ENCODE measurements at regions not wholly inside any gene's neighbourhood (a gene's known extent, or its start where the extent isn't known, plus 50 kb on each side); places are given as distances from the start of the nearest gene placed in this dataset.

GRCh38 chr9:17017931-17018491 lies 116.8 kb upstream of the CNTLN start:
- Histone ChIP-seq H2AFZ (ENCODE audit: low read depth, low read length) (no peak overlapping the region), H3K4me3 (ENCODE audit: low read length) (no peak overlapping the region), H3F3A (ENCODE audit: insufficient read depth, low read length, poor library complexity, severe bottlenecking) (no peaks in the 10 kb centered on the region), H3K9ac (ENCODE audit: low read length) (no peak overlapping the region), H3K4me2 (ENCODE audit: low read length) (no peak overlapping the region), H3K27me3 (ENCODE audit: insufficient read depth, low read depth, low read length) (no peaks in the 10 kb centered on the region), H3K36me3 (ENCODE audit: insufficient read depth, low read length) (no peaks in the 10 kb centered on the region), H3K9me2 (ENCODE audit: insufficient read depth, low read length) (no peaks in the 10 kb centered on the region), H3K79me2 (replicated peaks; ENCODE audit: insufficient read depth, low read length) (no peaks in the 10 kb centered on the region), H4K20me1 (ENCODE audit: insufficient read depth) (no peaks in the 10 kb centered on the region), H3K9me3 (ENCODE audit: low read length) (no peaks in the 10 kb centered on the region), H3K27ac (ENCODE audit: low read length) (no peak overlapping the region)
- no peak for TF ChIP-seq EZH2 (IDR thresholded peaks at IDR 0.05; ENCODE audit: borderline replicate concordance, insufficient read depth, low read length, poor library complexity, severe bottlenecking)
- TF ChIP-seq RAD21 (conservative IDR thresholded peaks at IDR 0.05): no peak
- no peak for TF ChIP-seq TAF1 (IDR thresholded peaks at IDR 0.05; ENCODE audit: low read depth)
- no peak for TF ChIP-seq CTCF (IDR thresholded peaks at IDR 0.05; ENCODE audit: poor library complexity, severe bottlenecking)
- TF ChIP-seq MXI1 (conservative IDR thresholded peaks at IDR 0.05; ENCODE audit: poor library complexity, severe bottlenecking): no peak
- TF ChIP-seq EP300 (conservative IDR thresholded peaks at IDR 0.05; ENCODE audit: poor library complexity, severe bottlenecking): no peak
- no peak for TF ChIP-seq SMC3 (conservative IDR thresholded peaks at IDR 0.05; ENCODE audit: poor library complexity)
- no peak for TF ChIP-seq REST (IDR thresholded peaks at IDR 0.05; ENCODE audit: borderline replicate concordance)
- no peak for TF ChIP-seq POLR2AphosphoS5 (IDR thresholded peaks at IDR 0.05)

GRCh38 chr9:17013891-17014290 lies 120.9 kb upstream of the CNTLN start:
- no peak overlapping the region for H3K4me3 ChIP-seq (ENCODE audit: low read length)
- no peaks in the 10 kb centered on the region for H3K9me2 ChIP-seq (ENCODE audit: insufficient read depth, low read length)
- H3K27me3 ChIP-seq (ENCODE audit: insufficient read depth, low read depth, low read length): no peaks in the 10 kb centered on the region
- H3K4me2 ChIP-seq (ENCODE audit: low read length): no peak overlapping the region
- no peaks in the 10 kb centered on the region for H4K20me1 ChIP-seq (ENCODE audit: insufficient read depth)
- H3K79me2 ChIP-seq (replicated peaks; ENCODE audit: insufficient read depth, low read length): no peaks in the 10 kb centered on the region
- H3F3A ChIP-seq (ENCODE audit: insufficient read depth, low read length, poor library complexity, severe bottlenecking): no peaks in the 10 kb centered on the region
- no peak overlapping the region for H2AFZ ChIP-seq (ENCODE audit: low read depth, low read length)
- no peaks in the 10 kb centered on the region for H3K36me3 ChIP-seq (ENCODE audit: insufficient read depth, low read length)
- no peaks in the 10 kb centered on the region for H3K9me3 ChIP-seq (ENCODE audit: low read length)
- no peak overlapping the region for H3K9ac ChIP-seq (ENCODE audit: low read length)
- TF ChIP-seq POLR2AphosphoS5 (IDR thresholded peaks at IDR 0.05) (no peak), EZH2 (IDR thresholded peaks at IDR 0.05; ENCODE audit: borderline replicate concordance, insufficient read depth, low read length, poor library complexity, severe bottlenecking) (no peak), MXI1 (conservative IDR thresholded peaks at IDR 0.05; ENCODE audit: poor library complexity, severe bottlenecking) (no peak), EP300 (conservative IDR thresholded peaks at IDR 0.05; ENCODE audit: poor library complexity, severe bottlenecking) (no peak), SMC3 (conservative IDR thresholded peaks at IDR 0.05; ENCODE audit: poor library complexity) (no peak), CTCF (IDR thresholded peaks at IDR 0.05; ENCODE audit: poor library complexity, severe bottlenecking) (no peak), REST (IDR thresholded peaks at IDR 0.05; ENCODE audit: borderline replicate concordance) (no peak), RAD21 (conservative IDR thresholded peaks at IDR 0.05) (no peak), TAF1 (IDR thresholded peaks at IDR 0.05; ENCODE audit: low read depth) (no peak)
- H3K27ac ChIP-seq (ENCODE audit: low read length): no peak overlapping the region
